K562 (cell line): ENCODE measurements at regions not wholly inside any gene's neighbourhood (a gene's known extent, or its start where the extent isn't known, plus 50 kb on each side); places are given as distances from the start of the nearest gene placed in this dataset.

Experiments
- CCNT2 ChIP-seq: IDR thresholded peaks from 2 replicates; pipeline ENCODE4 v1.6.1; 2011; ENCODE audit warnings: borderline replicate concordance, low read depth, mild to moderate bottlenecking, moderate library complexity, mixed read lengths, low read length; ENCODE audit not compliant: insufficient read length; ENCODE audit errors: extremely low read depth
- CGGBP1 ChIP-seq: fragments of 250-450 bp; sonication (Bioruptor Pico); IDR thresholded peaks from 2 replicates; pipeline ENCODE4 v1.9.0; 2021; ENCODE audit warnings: mild to moderate bottlenecking
- CREM ChIP-seq: IDR thresholded peaks from 2 replicates; pipeline ENCODE4 v1.6.1; 2014; ENCODE audit warnings: antibody characterized with exemption, low read depth
- CSDE1 ChIP-seq, 2 experiments: fragments of 450-650 bp; IDR thresholded peaks; 2 replicates each; pipeline ENCODE4 v1.6.1; 2016; ENCODE audit warnings: mild to moderate bottlenecking in 1 of 2
- ESRRA ChIP-seq: fragments of 450-650 bp; IDR thresholded peaks from 2 replicates; pipeline ENCODE4 v1.6.1; 2014; ENCODE audit warnings: low read depth, mild to moderate bottlenecking, moderate library complexity, borderline replicate concordance
- MECOM ChIP-seq: fragments of 250-450 bp; sonication (Bioruptor Pico); IDR thresholded peaks from 2 replicates; pipeline ENCODE4 v1.8.0; 2022; ENCODE audit warnings: inconsistent platforms
- NFATC3 ChIP-seq: fragments of 450-650 bp; IDR thresholded peaks from 2 replicates; pipeline ENCODE4 v1.6.1; 2017; ENCODE audit warnings: mild to moderate bottlenecking
- NR0B1 ChIP-seq: fragments of 450-650 bp; IDR thresholded peaks from one replicate; pipeline ENCODE4 v1.6.1; 2018; ENCODE audit warnings: mild to moderate bottlenecking, moderate library complexity; ENCODE audit not compliant: partially characterized antibody
- RNF219 ChIP-seq: fragments of 250-450 bp; sonication (Bioruptor Pico); IDR thresholded peaks from 2 replicates; pipeline ENCODE4 v1.5.0; 2022; ENCODE audit warnings: mild to moderate bottlenecking
- SIN3A ChIP-seq, 2 experiments: fragments of 150-350 bp in 1 of 2; IDR thresholded peaks; 2 replicates each; pipeline ENCODE4 v1.6.1; 2011 to 2016; ENCODE audit warnings: borderline replicate concordance in 2 of 2, low read depth in 2 of 2, low read length in 2 of 2, mild to moderate bottlenecking in 2 of 2, moderate library complexity in 2 of 2; ENCODE audit not compliant: control insufficient read depth in 1 of 2
- SRSF3 ChIP-seq: fragments of 200-400 bp; formaldehyde crosslinking; IDR thresholded peaks from 2 replicates; pipeline ENCODE4 v1.6.1; 2016; ENCODE audit warnings: mild to moderate bottlenecking, low read length, moderate library complexity; ENCODE audit not compliant: insufficient read depth
- STAT5B ChIP-seq: fragments of 250-450 bp; sonication (Bioruptor Pico); IDR thresholded peaks from 2 replicates; pipeline ENCODE4 v1.8.0; 2021; ENCODE audit warnings: mild to moderate bottlenecking, inconsistent platforms
- ZNF184 ChIP-seq: sonication (generic); formaldehyde crosslinking; IDR thresholded peaks from 2 replicates; pipeline ENCODE4 v1.5.0; 2020; ENCODE audit warnings: missing genetic modification reagents
- ZNF239 ChIP-seq: fragments of 250-450 bp; sonication (Bioruptor Pico); IDR thresholded peaks from 2 replicates; pipeline ENCODE4 v1.4.0; 2020; ENCODE audit warnings: mild to moderate bottlenecking
- ZNF354B ChIP-seq: fragments of 250-450 bp; sonication (Bioruptor Pico); IDR thresholded peaks from 2 replicates; pipeline ENCODE4 v1.4.0; 2020
- ZNF407 ChIP-seq: fragments of 450-650 bp; IDR thresholded peaks from 2 replicates; pipeline ENCODE4 v1.6.1; 2016; ENCODE audit warnings: low read depth

- TF ChIP-seq RNF219 (CRISPR knock-in tag) (no peak), CGGBP1 (CRISPR knock-in tag) (no peak), ZNF407 (no peak), SIN3A (IDR thresholded peaks at IDR 0.05; ENCODE audit: borderline replicate concordance in 2 of 2, control insufficient read depth in 1 of 2, low read depth in 2 of 2, low read length in 2 of 2) (no peak), CREM (no peak), ZNF354B (peak; percentile 62), STAT5B (0 out of 2 replicates have a peak, but pooled peaks have one; percentile 7), SRSF3 (no peak), NR0B1 (no peak), ESRRA (no peak), ZNF184 (no peak), CCNT2 (no peak), NFATC3 (no peak), MECOM (CRISPR knock-in tag) (no peak), CSDE1 (IDR thresholded peaks at IDR 0.05) (no peak), ZNF239 (CRISPR knock-in tag) (peak; percentile 75)
Measured at GRCh38 chr19:28521614-28522544, 691.1 kb downstream of the UQCRFS1 start (continued).
